ENCODE measurements at regions not wholly inside any gene's neighbourhood (a gene's known extent, or its start where the extent isn't known, plus 50 kb on each side); places are given as distances from the start of the nearest gene placed in this dataset.

DNA sequence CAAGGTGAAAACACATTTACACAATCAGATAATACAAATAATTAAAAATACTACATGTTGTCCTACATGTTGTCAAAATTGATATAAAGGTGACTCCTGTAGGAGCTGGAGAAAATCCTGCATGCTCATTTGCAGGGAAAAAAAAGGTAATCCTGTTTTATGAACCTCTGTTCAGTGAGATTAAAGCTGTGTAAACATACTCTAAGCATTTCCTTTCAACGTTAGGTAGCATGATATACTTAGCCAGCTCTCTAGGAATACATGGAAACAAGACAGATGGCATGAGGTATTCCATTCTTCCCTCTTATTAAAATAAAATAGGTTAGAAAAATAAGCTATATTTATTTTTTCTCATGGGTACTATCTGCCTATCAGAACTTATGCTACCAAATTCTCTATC, 635.7 kb upstream of the FLRT2 start:
- Histone ChIP-seq H3K4me1 (ENCODE audit: insufficient read depth, low read length) (no peaks in the 10 kb centered on the region), H3K9me3 (ENCODE audit: insufficient read depth, low read length, severe bottlenecking) (no peaks in the 10 kb centered on the region), H3K79me2 (ENCODE audit: insufficient read depth, low read length) (no peaks in the 10 kb centered on the region), H2AFZ (ENCODE audit: low read depth, low read length) (no peak overlapping the region), H3K27ac (ENCODE audit: low read length) (no peak overlapping the region), H3K4me3 (ENCODE audit: low read depth in 1 of 2, low read length in 2 of 2) (no peak overlapping the region), H3K9ac (ENCODE audit: low read depth, low read length) (no peak overlapping the region), H3K4me2 (ENCODE audit: insufficient read depth, low read length) (no peak overlapping the region), H3K36me3 (ENCODE audit: insufficient read depth, low read length) (no peaks in the 10 kb centered on the region), H4K20me1 (ENCODE audit: insufficient read depth, low read length) (no peaks in the 10 kb centered on the region), H3K27me3 (ENCODE audit: insufficient read depth, low read length, poor library complexity) (no peaks in the 10 kb centered on the region)
- ATAC-seq (ENCODE audit: insufficient read depth, low read depth) = no peak
- DNase-seq = no peak
- no peak for TF ChIP-seq EZH2 (IDR thresholded peaks at IDR 0.05; ENCODE audit: borderline replicate concordance, low read depth, low read length, severe bottlenecking)
- no peak for TF ChIP-seq CTCF (IDR thresholded peaks at IDR 0.05; ENCODE audit: borderline replicate concordance, extremely low read depth, low read length, poor library complexity, severe bottlenecking)

GRCh38 chr14:84922370-84922769, 607.6 kb upstream of the FLRT2 start:
- H3K27ac ChIP-seq (ENCODE audit: low read length) = no peak overlapping the region
- no peaks in the 10 kb centered on the region for H3K79me2 ChIP-seq (ENCODE audit: insufficient read depth, low read length)
- TF ChIP-seq CTCF (IDR thresholded peaks at IDR 0.05; ENCODE audit: borderline replicate concordance, extremely low read depth, low read length, poor library complexity, severe bottlenecking) = no peak
- no peak for TF ChIP-seq EZH2 (IDR thresholded peaks at IDR 0.05; ENCODE audit: borderline replicate concordance, low read depth, low read length, severe bottlenecking)
- H3K9ac ChIP-seq (ENCODE audit: low read depth, low read length) = no peak overlapping the region
- no peaks in the 10 kb centered on the region for H3K36me3 ChIP-seq (ENCODE audit: insufficient read depth, low read length)
- no peaks in the 10 kb centered on the region for H3K27me3 ChIP-seq (ENCODE audit: insufficient read depth, low read length, poor library complexity)
- DNase-seq (no peak), ATAC-seq (ENCODE audit: insufficient read depth, low read depth) (no peak)
- no peaks in the 10 kb centered on the region for H4K20me1 ChIP-seq (ENCODE audit: insufficient read depth, low read length)
- no peak overlapping the region for H2AFZ ChIP-seq (ENCODE audit: low read depth, low read length)
- H3K9me3 ChIP-seq (ENCODE audit: insufficient read depth, low read length, severe bottlenecking) = no peaks in the 10 kb centered on the region
- no peak overlapping the region for H3K4me3 ChIP-seq (ENCODE audit: low read depth in 1 of 2, low read length in 2 of 2)
- no peak overlapping the region for H3K4me2 ChIP-seq (ENCODE audit: insufficient read depth, low read length)
- no peaks in the 10 kb centered on the region for H3K4me1 ChIP-seq (ENCODE audit: insufficient read depth, low read length)

DNA sequence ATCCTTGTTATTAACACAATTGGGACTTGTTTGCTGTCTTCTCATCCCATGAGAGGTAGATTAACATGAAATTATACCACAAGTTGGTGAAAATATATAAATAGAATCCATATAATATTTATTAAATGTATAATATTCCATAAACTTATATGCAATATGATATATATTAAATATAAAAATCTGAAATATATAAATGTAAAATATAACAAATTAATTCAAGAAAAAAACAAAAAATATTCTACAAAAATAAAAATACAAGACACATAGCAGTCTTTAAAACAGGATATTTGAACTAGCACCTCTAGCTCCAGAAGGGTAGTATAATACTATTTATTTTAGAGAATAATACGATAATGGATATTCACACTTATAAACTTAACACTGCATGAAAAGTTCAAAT, 603.3 kb upstream of the FLRT2 start:
- no peak overlapping the region for H2AFZ ChIP-seq (ENCODE audit: low read depth, low read length)
- H3K4me2 ChIP-seq (ENCODE audit: insufficient read depth, low read length) = no peak overlapping the region
- no peaks in the 10 kb centered on the region for H3K9me3 ChIP-seq (ENCODE audit: insufficient read depth, low read length, severe bottlenecking)
- H3K36me3 ChIP-seq (ENCODE audit: insufficient read depth, low read length) = no peaks in the 10 kb centered on the region
- no peak for ATAC-seq (ENCODE audit: insufficient read depth, low read depth)
- DNase-seq = no peak
- no peaks in the 10 kb centered on the region for H3K79me2 ChIP-seq (ENCODE audit: insufficient read depth, low read length)
- H3K9ac ChIP-seq (ENCODE audit: low read depth, low read length) = no peak overlapping the region
- no peak overlapping the region for H3K4me3 ChIP-seq (ENCODE audit: low read depth in 1 of 2, low read length in 2 of 2)
- no peak for TF ChIP-seq CTCF (IDR thresholded peaks at IDR 0.05; ENCODE audit: borderline replicate concordance, extremely low read depth, low read length, poor library complexity, severe bottlenecking)
- TF ChIP-seq EZH2 (IDR thresholded peaks at IDR 0.05; ENCODE audit: borderline replicate concordance, low read depth, low read length, severe bottlenecking) = no peak
- H4K20me1 ChIP-seq (ENCODE audit: insufficient read depth, low read length) = no peaks in the 10 kb centered on the region
- no peaks in the 10 kb centered on the region for H3K27me3 ChIP-seq (ENCODE audit: insufficient read depth, low read length, poor library complexity)
- H3K27ac ChIP-seq (ENCODE audit: low read length) = no peak overlapping the region
- no peaks in the 10 kb centered on the region for H3K4me1 ChIP-seq (ENCODE audit: insufficient read depth, low read length)

All from DND-41 (cell line).